HepG2 (cell line): ENCODE measurements at regions not wholly inside any gene's neighbourhood (a gene's known extent, or its start where the extent isn't known, plus 50 kb on each side); places are given as distances from the start of the nearest gene placed in this dataset.

Experiments
- ATAC-seq: fragments of 200-7000 bp; cut with Tn5 transposase; 3 replicates; pipeline ENCODE4 v1.9.1; 2020; ENCODE audit warnings: mild to moderate bottlenecking, moderate library complexity
- BruUV-seq: library from RNA; stranded (reverse); fragments of 400-500 nt; replicated peaks from 2 replicates; lab custom pipeline; 2021; lab: Mats Ljungman, UMichigan
- CTCF ChIA-PET: fragments of 300-600 bp; formaldehyde crosslinking; extraction: SDS; loops from one replicate; lab custom pipeline; 2021; ENCODE audit warnings: low total read pairs, inconsistent platforms, low intra/inter-chr PET ratio; lab: Yijun Ruan, JAX
- POLR2A ChIA-PET: fragments of 350-600 bp; sonication (Branson Sonifier 250); formaldehyde crosslinking; loops from one replicate; lab custom pipeline; 2020; ENCODE audit warnings: antibody characterized with exemption, inconsistent platforms; lab: Yijun Ruan, JAX
- DNase-seq: peaks from one replicate; pipeline ENCODE4 v3.0.0-alpha.2; 2015; ENCODE audit warnings: low spot score
- FAIRE-seq: peaks from 3 replicates; lab custom pipeline; 2011; peaks lifted over from hg19 to GRCh38; lab: Jason Lieb, UNC
- H2AFZ ChIP-seq: one replicate; pipeline ENCODE4 v1.6.1; 2011; ENCODE audit warnings: low read length, inconsistent platforms
- H3K27ac ChIP-seq: fragments of 300-600 bp; 3 replicates; pipeline ENCODE4 v1.8.0; 2011; ENCODE audit warnings: mixed run types, mild to moderate bottlenecking, mixed read lengths, low read length, inconsistent platforms; ENCODE audit not compliant: insufficient read depth; ENCODE audit errors: extremely low read length
- H3K27me3 ChIP-seq, 2 experiments: fragments of 200-600 bp in 1 of 2; 2 replicates in 1 of 2; 3 replicates in 1 of 2; pipeline versions ENCODE4 v1.6.0 to v1.8.0; 2011; ENCODE audit warnings: low read length in 2 of 2, mild to moderate bottlenecking in 2 of 2, moderate library complexity in 2 of 2, inconsistent platforms in 1 of 2; ENCODE audit not compliant: insufficient read depth in 2 of 2, control insufficient read depth in 1 of 2
- H3K36me3 ChIP-seq, 2 experiments: fragments of 200-600 bp in 1 of 2; replicated peaks in 1 of 2; 2 replicates in 1 of 2; 3 replicates in 1 of 2; pipeline versions ENCODE4 v1.5.1 to v1.8.0; 2011; ENCODE audit warnings: low read length in 2 of 2, inconsistent platforms in 1 of 2; ENCODE audit not compliant: insufficient read depth in 2 of 2, control insufficient read depth in 1 of 2
- H3K4me1 ChIP-seq: 2 replicates; pipeline ENCODE4 v1.5.1; 2012; ENCODE audit warnings: low read length, inconsistent platforms; ENCODE audit not compliant: insufficient read depth
- H3K4me2 ChIP-seq: 2 replicates; pipeline ENCODE4 v1.6.0; 2011; ENCODE audit warnings: low read depth, low read length, inconsistent platforms
- H3K4me3 ChIP-seq, 3 experiments: fragments of 200-600 bp in 1 of 3; sonication (generic), shearing (Covaris generic) in 1 of 3; replicated peaks in 1 of 3; 2 replicates each; pipeline ENCODE4 v1.5.1; 2011 to 2016; ENCODE audit warnings: low read length in 3 of 3, inconsistent platforms in 2 of 3, low read depth in 2 of 3, mild to moderate bottlenecking in 2 of 3, control low read depth in 1 of 3, mixed read lengths in 1 of 3; ENCODE audit not compliant: insufficient read depth in 1 of 3
- H3K79me2 ChIP-seq: one replicate; pipeline ENCODE4 v1.6.1; 2011; ENCODE audit warnings: low read length, inconsistent platforms; ENCODE audit not compliant: insufficient read depth
- H3K9ac ChIP-seq: 2 replicates; pipeline ENCODE4 v1.6.0; 2011; ENCODE audit warnings: mild to moderate bottlenecking, low read depth, low read length, inconsistent platforms; ENCODE audit not compliant: insufficient read depth
- H3K9me3 ChIP-seq: 2 replicates; pipeline ENCODE4 v1.5.1; 2012; ENCODE audit warnings: mild to moderate bottlenecking, low read length
- H4K20me1 ChIP-seq: 2 replicates; pipeline ENCODE4 v1.6.0; 2011; ENCODE audit warnings: inconsistent platforms, mild to moderate bottlenecking, low read length, moderate library complexity; ENCODE audit not compliant: insufficient read depth
- CREBL2 ChIP-seq: sonication (generic); formaldehyde crosslinking; IDR thresholded peaks from 2 replicates; pipeline ENCODE4 v1.8.1; 2023; ENCODE audit warnings: missing genetic modification reagents, mild to moderate bottlenecking, borderline replicate concordance
- E2F5 ChIP-seq: sonication (generic); formaldehyde crosslinking; conservative IDR thresholded peaks from 2 replicates; pipeline ENCODE4 v1.4.0; 2020; ENCODE audit warnings: missing genetic modification reagents
- EED ChIP-seq: sonication (generic); formaldehyde crosslinking; IDR thresholded peaks from 2 replicates; pipeline ENCODE4 v1.5.0; 2020; ENCODE audit warnings: mild to moderate bottlenecking, missing genetic modification reagents
- HINFP ChIP-seq: sonication (generic); formaldehyde crosslinking; IDR thresholded peaks from 2 replicates; pipeline ENCODE4 v1.4.0; 2020; ENCODE audit warnings: low read depth, mild to moderate bottlenecking, missing genetic modification reagents
- LCORL ChIP-seq, 2 experiments: fragments of 450-650 bp in 1 of 2; sonication (generic) in 1 of 2; formaldehyde crosslinking in 1 of 2; IDR thresholded peaks; 2 replicates each; pipeline versions ENCODE4 v1.5.0 to v1.6.1; 2017 to 2020; ENCODE audit warnings: antibody characterized with exemption in 1 of 2, missing genetic modification reagents in 1 of 2
- MEIS2 ChIP-seq: sonication (generic); formaldehyde crosslinking; IDR thresholded peaks from 2 replicates; pipeline ENCODE4 v1.9.0; 2021; ENCODE audit warnings: mild to moderate bottlenecking, missing genetic modification reagents
- POGK ChIP-seq: sonication (generic); formaldehyde crosslinking; conservative IDR thresholded peaks from 2 replicates; pipeline ENCODE4 v1.8.0; 2022; ENCODE audit warnings: mild to moderate bottlenecking, moderate library complexity, missing genetic modification reagents
- PRMT3 ChIP-seq: sonication (generic); formaldehyde crosslinking; IDR thresholded peaks from 2 replicates; pipeline ENCODE4 v1.8.1; 2022; ENCODE audit warnings: low read depth, mild to moderate bottlenecking, moderate library complexity, missing genetic modification reagents, borderline replicate concordance
- USF2 ChIP-seq, 2 experiments: sonication (generic) in 1 of 2; formaldehyde crosslinking in 1 of 2; IDR thresholded peaks; 2 replicates each; pipeline versions ENCODE4 v1.5.1 to v1.6.1; 2011 to 2020; ENCODE audit warnings: borderline replicate concordance in 1 of 2, low read depth in 1 of 2, low read length in 1 of 2, mild to moderate bottlenecking in 1 of 2, missing genetic modification reagents in 1 of 2, moderate library complexity in 1 of 2
- ZNF354B ChIP-seq: sonication (generic); formaldehyde crosslinking; IDR thresholded peaks from 2 replicates; pipeline ENCODE4 v1.8.0; 2022; ENCODE audit warnings: mild to moderate bottlenecking, missing genetic modification reagents
- ZNF572 ChIP-seq: sonication (generic); formaldehyde crosslinking; IDR thresholded peaks from 2 replicates; pipeline ENCODE4 v1.5.1; 2020; ENCODE audit warnings: mild to moderate bottlenecking, missing genetic modification reagents
- WGBS: methylation state at CpG from one replicate; pipeline ENCODE4 v1.1.6; 2017; ENCODE audit warnings: low lambda C conversion rate; 5-methylcytosine and 5-hydroxymethylcytosine counted together
- in situ Hi-C: cut with HindIII; loops from 2 replicates; pipeline ENCODE4 v1.10.0; 2017; ENCODE audit warnings: low pct_unique_long_range_greater_than_20kb; ENCODE audit not compliant: extremely low pct_ligation_motif_present
- intact Hi-C: fragments of 100-400 bp; cut with micrococcal nuclease; formaldehyde crosslinking; loops from one replicate; pipeline ENCODE4 v1.10.0; 2022; ENCODE audit not compliant: unreplicated experiment
- TF ChIP-seq, protein P1 (sequence below): IDR thresholded peaks from 2 replicates; pipeline ENCODE4 v1.6.1; 2016; ENCODE audit warnings: missing compliant biosample characterization, missing genetic modification reagents, borderline replicate concordance
- TF ChIP-seq, protein P2 (sequence below): conservative IDR thresholded peaks from 2 replicates; pipeline ENCODE4 v1.6.1; 2018; ENCODE audit warnings: missing genetic modification reagents

GRCh38 chr12:98221243-98221808 is 294.1 kb upstream of the TMPO start:
- no peak overlapping the region for H3K9ac ChIP-seq
- H2AFZ ChIP-seq, result no peak overlapping the region
- intact Hi-C loops, result no loop called here
- in situ Hi-C loops, result no loop called here
- ChIA-PET POLR2A (no interaction called here), CTCF (no interaction called here)
- H3K9me3 ChIP-seq, result no peaks in the 10 kb centered on the region
- no peak for ATAC-seq
- no peaks in the 10 kb centered on the region for H3K27me3 ChIP-seq
- TF ChIP-seq HINFP (CRISPR knock-in tag) (no peak), ZNF572 (no peak), E2F5 (CRISPR knock-in tag) (no peak), CREBL2 (no peak), ZNF354B (CRISPR knock-in tag) (no peak), POGK (CRISPR knock-in tag) (no peak), PRMT3 (CRISPR knock-in tag) (no peak), LCORL (IDR thresholded peaks at IDR 0.05) (no peak), LCORL (CRISPR knock-in tag; IDR thresholded peaks at IDR 0.05) (no peak), USF2 (IDR thresholded peaks at IDR 0.05; ENCODE audit: low read depth, low read length) (no peak), USF2 (CRISPR knock-in tag; IDR thresholded peaks at IDR 0.05; ENCODE audit: borderline replicate concordance) (no peak), MEIS2 (no peak), EED (CRISPR knock-in tag) (no peak)
- TF ChIP-seq, protein P1, sequence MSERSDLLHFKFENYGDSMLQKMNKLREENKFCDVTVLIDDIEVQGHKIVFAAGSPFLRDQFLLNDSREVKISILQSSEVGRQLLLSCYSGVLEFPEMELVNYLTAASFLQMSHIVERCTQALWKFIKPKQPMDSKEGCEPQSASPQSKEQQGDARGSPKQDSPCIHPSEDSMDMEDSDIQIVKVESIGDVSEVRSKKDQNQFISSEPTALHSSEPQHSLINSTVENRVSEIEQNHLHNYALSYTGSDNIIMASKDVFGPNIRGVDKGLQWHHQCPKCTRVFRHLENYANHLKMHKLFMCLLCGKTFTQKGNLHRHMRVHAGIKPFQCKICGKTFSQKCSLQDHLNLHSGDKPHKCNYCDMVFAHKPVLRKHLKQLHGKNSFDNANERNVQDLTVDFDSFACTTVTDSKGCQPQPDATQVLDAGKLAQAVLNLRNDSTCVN (CRISPR knock-in tag), result no peak
- TF ChIP-seq, protein P2, sequence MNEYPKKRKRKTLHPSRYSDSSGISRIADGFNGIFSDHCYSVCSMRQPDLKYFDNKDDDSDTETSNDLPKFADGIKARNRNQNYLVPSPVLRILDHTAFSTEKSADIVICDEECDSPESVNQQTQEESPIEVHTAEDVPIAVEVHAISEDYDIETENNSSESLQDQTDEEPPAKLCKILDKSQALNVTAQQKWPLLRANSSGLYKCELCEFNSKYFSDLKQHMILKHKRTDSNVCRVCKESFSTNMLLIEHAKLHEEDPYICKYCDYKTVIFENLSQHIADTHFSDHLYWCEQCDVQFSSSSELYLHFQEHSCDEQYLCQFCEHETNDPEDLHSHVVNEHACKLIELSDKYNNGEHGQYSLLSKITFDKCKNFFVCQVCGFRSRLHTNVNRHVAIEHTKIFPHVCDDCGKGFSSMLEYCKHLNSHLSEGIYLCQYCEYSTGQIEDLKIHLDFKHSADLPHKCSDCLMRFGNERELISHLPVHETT (CRISPR knock-in tag), result no peak
- FAIRE-seq, result no peak
- 26% methylated on average over 8 of the region's 8 CpGs for WGBS
- peaks cover 12% of the 10 kb centered on the region; the same call in 1 of the 2 replicates for H3K4me1 ChIP-seq
- H3K4me3 ChIP-seq, result no peak overlapping the region
- no peaks in the 10 kb centered on the region for H4K20me1 ChIP-seq
- BruUV-seq, result no TSS peak
- no peaks in the 10 kb centered on the region for H3K36me3 ChIP-seq
- no peak overlapping the region for H3K27ac ChIP-seq
- no peak for DNase-seq
- no peak overlapping the region for H3K4me2 ChIP-seq
- no peaks in the 10 kb centered on the region for H3K79me2 ChIP-seq
